HUES6 (cell line): ENCODE measurements at regions not wholly inside any gene's neighbourhood (a gene's known extent, or its start where the extent isn't known, plus 50 kb on each side); places are given as distances from the start of the nearest gene placed in this dataset.
"Not testable (repeated sequence)": the region's sequence is repeated elsewhere in the genome, so short reads cannot be mapped to it uniquely, and the experiment has no call there.

Experiments used
- H3K27ac ChIP-seq: 2 replicates; pipeline ENCODE4 v1.7.0; 2013; ENCODE audit warnings: low read depth, mild to moderate bottlenecking, low read length, inconsistent platforms
- H3K27me3 ChIP-seq: 2 replicates; pipeline ENCODE4 v1.6.1; 2013; ENCODE audit warnings: low read length; ENCODE audit not compliant: control insufficient read depth, insufficient read depth
- H3K36me3 ChIP-seq: 2 replicates; pipeline ENCODE4 v1.6.1; 2013; ENCODE audit warnings: low read length; ENCODE audit not compliant: control insufficient read depth, insufficient read depth
- H3K4me1 ChIP-seq: 2 replicates; pipeline ENCODE4 v1.6.1; 2013; ENCODE audit warnings: low read length; ENCODE audit not compliant: control insufficient read depth, insufficient read depth
- H3K4me3 ChIP-seq: 2 replicates; pipeline ENCODE4 v1.5.1; 2013; ENCODE audit warnings: low read depth, low read length
- H3K9ac ChIP-seq: one replicate; pipeline ENCODE4 v1.6.1; 2013; ENCODE audit warnings: mild to moderate bottlenecking, low read length
- H3K9me3 ChIP-seq: 2 replicates; pipeline ENCODE4 v1.6.1; 2013; ENCODE audit warnings: low read depth, low read length; ENCODE audit not compliant: control insufficient read depth, insufficient read depth

GRCh38 chr10:9453871-9454270, 1399.4 kb downstream of the GATA3 start:
- not testable (repeated sequence) for H3K4me3 ChIP-seq, H3K4me1 ChIP-seq, H3K9ac ChIP-seq, H3K36me3 ChIP-seq, H3K27me3 ChIP-seq, H3K27ac ChIP-seq
- peaks cover 13% of the 10 kb centered on the region for H3K9me3 ChIP-seq

GRCh38 chr10:9469663-9470205, 1415.2 kb downstream of the GATA3 start:
- Histone ChIP-seq H3K27me3 (no peaks in the 10 kb centered on the region), H3K9me3 (no peaks in the 10 kb centered on the region), H3K36me3 (no peaks in the 10 kb centered on the region), H3K4me1 (no peaks in the 10 kb centered on the region), H3K4me3 (no peak overlapping the region), H3K9ac (no peak overlapping the region), H3K27ac (no peak overlapping the region)

GRCh38 chr10:9470581-9470980, 1416.1 kb downstream of the GATA3 start:
- Histone ChIP-seq H3K9ac (no peak overlapping the region), H3K4me1 (no peaks in the 10 kb centered on the region)

GRCh38 chr10:9501944-9502343, 1447.5 kb downstream of the GATA3 start:
- H3K27me3 ChIP-seq: no peaks in the 10 kb centered on the region
- no peak overlapping the region for H3K9ac ChIP-seq
- no peaks in the 10 kb centered on the region for H3K36me3 ChIP-seq
- no peak overlapping the region for H3K4me3 ChIP-seq
- no peak overlapping the region for H3K27ac ChIP-seq
- H3K4me1 ChIP-seq: no peaks in the 10 kb centered on the region
- no peaks in the 10 kb centered on the region for H3K9me3 ChIP-seq

More at GRCh38 chr10:9470581-9470980, 1416.1 kb downstream of the GATA3 start:
- Histone ChIP-seq H3K36me3 (no peaks in the 10 kb centered on the region), H3K27ac (no peak overlapping the region), H3K27me3 (no peaks in the 10 kb centered on the region), H3K9me3 (no peaks in the 10 kb centered on the region), H3K4me3 (no peak overlapping the region)

- H3K4me3 ChIP-seq: no peak overlapping the region
- no peak overlapping the region for H3K27ac ChIP-seq
- H3K36me3 ChIP-seq: no peaks in the 10 kb centered on the region
- H3K4me1 ChIP-seq: no peaks in the 10 kb centered on the region
- H3K9me3 ChIP-seq: peaks cover 5% of the 10 kb centered on the region
- no peak overlapping the region for H3K9ac ChIP-seq
- no peaks in the 10 kb centered on the region for H3K27me3 ChIP-seq
Measured at GRCh38 chr10:9504227-9504626, 1449.7 kb downstream of the GATA3 start.

- H3K4me1 ChIP-seq: peaks cover 9% of the 10 kb centered on the region
- no peak overlapping the region for H3K9ac ChIP-seq
- H3K27me3 ChIP-seq: no peaks in the 10 kb centered on the region
- no peak overlapping the region for H3K27ac ChIP-seq
- no peak overlapping the region for H3K4me3 ChIP-seq
- no peaks in the 10 kb centered on the region for H3K36me3 ChIP-seq
- peaks cover 5% of the 10 kb centered on the region for H3K9me3 ChIP-seq
Measured at GRCh38 chr10:9505546-9505945, 1451.1 kb downstream of the GATA3 start.

- no peak overlapping the region for H3K4me3 ChIP-seq
- H3K27ac ChIP-seq: no peak overlapping the region
- H3K36me3 ChIP-seq: no peaks in the 10 kb centered on the region
- no peak overlapping the region for H3K9ac ChIP-seq
- no peaks in the 10 kb centered on the region for H3K27me3 ChIP-seq
- H3K4me1 ChIP-seq: peaks cover 16% of the 10 kb centered on the region
- H3K9me3 ChIP-seq: peaks cover 5% of the 10 kb centered on the region
Measured at GRCh38 chr10:9508606-9509005, 1454.1 kb downstream of the GATA3 start.

- Histone ChIP-seq H3K36me3 (no peaks in the 10 kb centered on the region), H3K9me3 (peaks cover 5% of the 10 kb centered on the region), H3K27me3 (no peaks in the 10 kb centered on the region), H3K4me1 (peaks cover 16% of the 10 kb centered on the region), H3K27ac (0 out of 2 replicates have a peak overlapping the region, but pooled peaks have one; percentile 9), H3K4me3 (peak overlapping the region; percentile 6; the same call in 1 of the 2 replicates), H3K9ac (no peak overlapping the region)
Measured at GRCh38 chr10:9510626-9511025, 1456.1 kb downstream of the GATA3 start.

- no peaks in the 10 kb centered on the region for H3K27me3 ChIP-seq
- no peak overlapping the region for H3K27ac ChIP-seq
- peaks cover 8% of the 10 kb centered on the region for H3K4me1 ChIP-seq
- no peak overlapping the region for H3K4me3 ChIP-seq
- peaks cover 3% of the 10 kb centered on the region; the same call in 1 of the 2 replicates for H3K9me3 ChIP-seq
- H3K9ac ChIP-seq: no peak overlapping the region
- H3K36me3 ChIP-seq: no peaks in the 10 kb centered on the region
Measured at GRCh38 chr10:9515922-9516321, 1461.4 kb downstream of the GATA3 start.

- no peaks in the 10 kb centered on the region for H3K27me3 ChIP-seq
- peaks cover 7% of the 10 kb centered on the region; the same call in 1 of the 2 replicates for H3K4me1 ChIP-seq
- no peak overlapping the region for H3K4me3 ChIP-seq
- H3K27ac ChIP-seq: no peak overlapping the region
- no peaks in the 10 kb centered on the region for H3K36me3 ChIP-seq
- H3K9ac ChIP-seq: no peak overlapping the region
- no peaks in the 10 kb centered on the region for H3K9me3 ChIP-seq
Measured at GRCh38 chr10:9535744-9536143, 1481.3 kb downstream of the GATA3 start.

GRCh38 chr10:9545073-9545472, 1472.6 kb upstream of the CELF2 start:
- Histone ChIP-seq H3K27ac (peak overlapping the region; percentile 97), H3K9ac (peak overlapping the region; percentile 2), H3K27me3 (no peaks in the 10 kb centered on the region), H3K36me3 (no peaks in the 10 kb centered on the region), H3K4me1 (peaks cover 21% of the 10 kb centered on the region), H3K4me3 (peak overlapping the region; percentile 13; the same call in 1 of the 2 replicates), H3K9me3 (peaks cover 2% of the 10 kb centered on the region; the same call in 1 of the 2 replicates)
